GM23248 (cell line): ENCODE measurements at regions not wholly inside any gene's neighbourhood (a gene's known extent, or its start where the extent isn't known, plus 50 kb on each side); places are given as distances from the start of the nearest gene placed in this dataset.

Source experiments
- DNase-seq: peaks from one replicate; pipeline ENCODE4 v3.0.0-alpha.2; 2015
- H2AFZ ChIP-seq: fragments of 200-600 bp; sonication (generic); 2 replicates; pipeline ENCODE4 v1.6.1; 2016; ENCODE audit warnings: antibody characterized with exemption
- H3F3A ChIP-seq: fragments of 200-600 bp; sonication (generic); 2 replicates; pipeline ENCODE4 v1.6.1; 2016; ENCODE audit warnings: mild to moderate bottlenecking, antibody characterized with exemption, mixed run types; ENCODE audit not compliant: insufficient read depth
- H3K27ac ChIP-seq: fragments of 200-600 bp; sonication (generic); 2 replicates; pipeline ENCODE4 v1.5.1; 2016; ENCODE audit warnings: mild to moderate bottlenecking
- H3K27me3 ChIP-seq: fragments of 200-600 bp; sonication (generic); replicated peaks from 2 replicates; pipeline ENCODE4 v1.6.1; 2016; ENCODE audit warnings: mild to moderate bottlenecking; ENCODE audit not compliant: insufficient read depth
- H3K36me3 ChIP-seq: fragments of 200-600 bp; sonication (generic); 2 replicates; pipeline ENCODE4 v1.6.1; 2016; ENCODE audit warnings: low read depth, mild to moderate bottlenecking
- H3K4me1 ChIP-seq: fragments of 200-600 bp; sonication (generic); 2 replicates; pipeline ENCODE4 v1.6.1; 2016; ENCODE audit warnings: mild to moderate bottlenecking; ENCODE audit not compliant: insufficient read depth
- H3K4me2 ChIP-seq: fragments of 200-600 bp; sonication (generic); one replicate; pipeline ENCODE4 v1.6.1; 2016; ENCODE audit warnings: mild to moderate bottlenecking; ENCODE audit not compliant: unreplicated experiment
- H3K4me3 ChIP-seq: fragments of 200-600 bp; sonication (generic); 2 replicates; pipeline ENCODE4 v1.5.1; 2016; ENCODE audit warnings: mild to moderate bottlenecking
- H3K79me2 ChIP-seq: fragments of 200-600 bp; sonication (generic); 2 replicates; pipeline ENCODE4 v1.6.1; 2016; ENCODE audit warnings: mild to moderate bottlenecking; ENCODE audit not compliant: insufficient read depth
- H3K9ac ChIP-seq: fragments of 200-600 bp; sonication (generic); 2 replicates; pipeline ENCODE4 v1.6.1; 2016; ENCODE audit warnings: mild to moderate bottlenecking
- H3K9me2 ChIP-seq: fragments of 200-600 bp; sonication (generic); 2 replicates; pipeline ENCODE4 v1.6.1; 2016; ENCODE audit warnings: mixed run types, mild to moderate bottlenecking, moderate library complexity; ENCODE audit not compliant: insufficient read depth
- H3K9me3 ChIP-seq: fragments of 200-600 bp; sonication (generic); one replicate; pipeline ENCODE4 v1.6.1; 2017; ENCODE audit warnings: low read depth
- H4K20me1 ChIP-seq: fragments of 200-600 bp; sonication (generic); 2 replicates; pipeline ENCODE4 v1.6.0; 2016; ENCODE audit not compliant: insufficient read depth
- EZH2 ChIP-seq: fragments of 200-600 bp; sonication (generic); IDR thresholded peaks from 2 replicates; pipeline ENCODE4 v1.6.1; 2018; ENCODE audit warnings: antibody characterized with exemption, mild to moderate bottlenecking; ENCODE audit not compliant: insufficient read depth, poor library complexity, severe bottlenecking
- EZH2phosphoT487 ChIP-seq: fragments of 200-600 bp; sonication (generic); IDR thresholded peaks from 2 replicates; pipeline ENCODE4 v1.6.1; 2018; ENCODE audit warnings: antibody characterized with exemption, moderate library complexity, mild to moderate bottlenecking, low read depth; ENCODE audit not compliant: insufficient read depth
- WGBS, 2 experiments: methylation state at CpG; one replicate each; pipeline ENCODE4 v1.1.6; 2015 to 2017; ENCODE audit warnings: low lambda C conversion rate in 2 of 2, low coverage in 1 of 2; ENCODE audit errors: missing lambda C conversion rate in 2 of 2; 5-methylcytosine and 5-hydroxymethylcytosine counted together
- in situ Hi-C: fragments of 300-500 bp; cut with MboI; formaldehyde crosslinking; loops from 2 replicates; pipeline ENCODE4 v1.15.0; 2020

GRCh38 chr6:73943930-73944652 is 248.1 kb downstream of the CD109 start:
- no peak overlapping the region for H2AFZ ChIP-seq
- H3K4me1 ChIP-seq = peaks cover 26% of the 10 kb centered on the region
- no peaks in the 10 kb centered on the region for H3K9me2 ChIP-seq
- WGBS, 2 experiments = 3 to 8% methylated on average over 1 of the region's 1 CpG
- no peaks in the 10 kb centered on the region for H3K79me2 ChIP-seq
- H3K27me3 ChIP-seq = no peaks in the 10 kb centered on the region
- no peaks in the 10 kb centered on the region for H3K9me3 ChIP-seq
- no peak overlapping the region for H3K4me3 ChIP-seq
- no peak overlapping the region for H3K27ac ChIP-seq
- peaks cover 31% of the 10 kb centered on the region for H3F3A ChIP-seq
- H4K20me1 ChIP-seq = no peaks in the 10 kb centered on the region
- no peaks in the 10 kb centered on the region for H3K36me3 ChIP-seq
- in situ Hi-C loops = no loop called here
- no peak overlapping the region for H3K9ac ChIP-seq
- no peak overlapping the region for H3K4me2 ChIP-seq
- no peak for TF ChIP-seq EZH2phosphoT487
- TF ChIP-seq EZH2 = no peak
- DNase-seq = peak; percentile 26

- Histone ChIP-seq H3K4me3 (no peak overlapping the region), H3K4me1 (peaks cover 26% of the 10 kb centered on the region), H3K4me2 (no peak overlapping the region), H4K20me1 (no peaks in the 10 kb centered on the region), H3K9me2 (no peaks in the 10 kb centered on the region), H3K27me3 (no peaks in the 10 kb centered on the region), H3F3A (peaks cover 31% of the 10 kb centered on the region), H3K27ac (no peak overlapping the region), H2AFZ (no peak overlapping the region), H3K9ac (no peak overlapping the region), H3K9me3 (no peaks in the 10 kb centered on the region), H3K79me2 (no peaks in the 10 kb centered on the region), H3K36me3 (no peaks in the 10 kb centered on the region)
- WGBS, 2 experiments = 88 to 89% methylated on average over 1 of the region's 1 CpG
- TF ChIP-seq EZH2phosphoT487 = no peak
- DNase-seq = peak; percentile 17
- in situ Hi-C loops = no loop called here
Observed at GRCh38 chr6:73943411-73943810, 247.4 kb downstream of the CD109 start.

GRCh38 chr6:73942592-73943186 is 246.7 kb downstream of the CD109 start:
- Histone ChIP-seq H3K36me3 (no peaks in the 10 kb centered on the region), H3K9me3 (no peaks in the 10 kb centered on the region), H3K79me2 (no peaks in the 10 kb centered on the region), H4K20me1 (no peaks in the 10 kb centered on the region), H3K4me3 (no peak overlapping the region), H3K9me2 (no peaks in the 10 kb centered on the region), H2AFZ (no peak overlapping the region), H3K27ac (peak overlapping the region; percentile 45), H3K9ac (no peak overlapping the region), H3K4me2 (no peak overlapping the region), H3F3A (peaks cover 31% of the 10 kb centered on the region), H3K27me3 (no peaks in the 10 kb centered on the region), H3K4me1 (peaks cover 26% of the 10 kb centered on the region)
- DNase-seq = peak; percentile 89
- 62 to 77% methylated on average over 3 of the region's 3 CpGs for WGBS, 2 experiments
- in situ Hi-C loops = no loop called here
- TF ChIP-seq EZH2 (no peak), EZH2phosphoT487 (no peak)

- no peak overlapping the region for H3K4me2 ChIP-seq
- H3F3A ChIP-seq = peaks cover 31% of the 10 kb centered on the region
- peak; percentile 31 for DNase-seq
- H3K9ac ChIP-seq = no peak overlapping the region
- peak overlapping the region; percentile 45 for H3K27ac ChIP-seq
- no peaks in the 10 kb centered on the region for H3K9me2 ChIP-seq
- TF ChIP-seq EZH2phosphoT487 = no peak
- no peak for TF ChIP-seq EZH2
- no peaks in the 10 kb centered on the region for H3K36me3 ChIP-seq
- no peak overlapping the region for H2AFZ ChIP-seq
- H3K79me2 ChIP-seq = no peaks in the 10 kb centered on the region
- in situ Hi-C loops = no loop called here
- H4K20me1 ChIP-seq = no peaks in the 10 kb centered on the region
- H3K4me1 ChIP-seq = peaks cover 26% of the 10 kb centered on the region
- no peak overlapping the region for H3K4me3 ChIP-seq
- no peaks in the 10 kb centered on the region for H3K9me3 ChIP-seq
- H3K27me3 ChIP-seq = no peaks in the 10 kb centered on the region
Observed at GRCh38 chr6:73941892-73942291, 245.9 kb downstream of the CD109 start.
